ENCODE measurements at regions not wholly inside any gene's neighbourhood (a gene's known extent, or its start where the extent isn't known, plus 50 kb on each side); places are given as distances from the start of the nearest gene placed in this dataset.

- Histone ChIP-seq H3K4me3 (no peak overlapping the region), H3K36me3 (no peaks in the 10 kb centered on the region), H3K27ac (no peak overlapping the region), H3K9me3 (no peaks in the 10 kb centered on the region), H3K27me3 (no peaks in the 10 kb centered on the region), H3K4me1 (no peaks in the 10 kb centered on the region)
- DNase-seq (no peak), ATAC-seq (no peak)
- intact Hi-C loops (cut with DNase I): no loop called here
- no peak for TF ChIP-seq POLR2A (IDR thresholded peaks at IDR 0.05)
- TF ChIP-seq, protein P1, sequence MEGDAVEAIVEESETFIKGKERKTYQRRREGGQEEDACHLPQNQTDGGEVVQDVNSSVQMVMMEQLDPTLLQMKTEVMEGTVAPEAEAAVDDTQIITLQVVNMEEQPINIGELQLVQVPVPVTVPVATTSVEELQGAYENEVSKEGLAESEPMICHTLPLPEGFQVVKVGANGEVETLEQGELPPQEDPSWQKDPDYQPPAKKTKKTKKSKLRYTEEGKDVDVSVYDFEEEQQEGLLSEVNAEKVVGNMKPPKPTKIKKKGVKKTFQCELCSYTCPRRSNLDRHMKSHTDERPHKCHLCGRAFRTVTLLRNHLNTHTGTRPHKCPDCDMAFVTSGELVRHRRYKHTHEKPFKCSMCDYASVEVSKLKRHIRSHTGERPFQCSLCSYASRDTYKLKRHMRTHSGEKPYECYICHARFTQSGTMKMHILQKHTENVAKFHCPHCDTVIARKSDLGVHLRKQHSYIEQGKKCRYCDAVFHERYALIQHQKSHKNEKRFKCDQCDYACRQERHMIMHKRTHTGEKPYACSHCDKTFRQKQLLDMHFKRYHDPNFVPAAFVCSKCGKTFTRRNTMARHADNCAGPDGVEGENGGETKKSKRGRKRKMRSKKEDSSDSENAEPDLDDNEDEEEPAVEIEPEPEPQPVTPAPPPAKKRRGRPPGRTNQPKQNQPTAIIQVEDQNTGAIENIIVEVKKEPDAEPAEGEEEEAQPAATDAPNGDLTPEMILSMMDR (IDR thresholded peaks at IDR 0.05): no peak
Measured at GRCh38 chr3:132783152-132783551, 60.9 kb upstream of the NPHP3 start.

- no peaks in the 10 kb centered on the region for H3K36me3 ChIP-seq
- ATAC-seq (no peak), DNase-seq (no peak)
- no peaks in the 10 kb centered on the region for H3K27me3 ChIP-seq
- intact Hi-C loops (cut with DNase I): no loop called here
- WGBS (ENCODE audit: insufficient coverage, low coverage, low lambda C conversion rate, missing lambda C conversion rate): 53% methylated on average over 1 of the region's 1 CpG
- TF ChIP-seq, protein P1 (IDR thresholded peaks at IDR 0.05): no peak
- no peak for TF ChIP-seq POLR2A (IDR thresholded peaks at IDR 0.05)
- H3K4me3 ChIP-seq: no peak overlapping the region
- no peaks in the 10 kb centered on the region for H3K4me1 ChIP-seq
- no peaks in the 10 kb centered on the region for H3K9me3 ChIP-seq
- no peak overlapping the region for H3K27ac ChIP-seq
Measured at GRCh38 chr3:132781922-132782321, 59.7 kb upstream of the NPHP3 start.

DNA sequence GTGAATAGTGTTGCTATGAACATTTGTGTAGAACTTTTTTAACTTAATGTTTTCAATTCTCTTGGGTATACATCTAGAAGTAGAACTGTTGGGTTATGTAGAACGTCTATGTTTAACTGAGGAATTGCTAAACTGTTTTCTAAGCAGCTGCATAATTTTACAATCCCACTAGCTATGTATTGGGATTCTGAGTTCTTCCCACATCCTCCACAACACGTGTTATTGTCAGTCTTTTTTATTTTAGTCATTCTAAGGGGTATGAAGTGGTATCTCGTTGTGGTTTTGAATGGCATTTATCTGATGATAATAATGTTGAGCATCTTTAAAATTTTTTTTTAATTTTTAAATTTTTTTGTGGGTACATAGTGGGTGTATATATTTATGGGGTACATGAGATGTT lies 55.0 kb upstream of the NPHP3 start:
- no peak for ATAC-seq

DNA sequence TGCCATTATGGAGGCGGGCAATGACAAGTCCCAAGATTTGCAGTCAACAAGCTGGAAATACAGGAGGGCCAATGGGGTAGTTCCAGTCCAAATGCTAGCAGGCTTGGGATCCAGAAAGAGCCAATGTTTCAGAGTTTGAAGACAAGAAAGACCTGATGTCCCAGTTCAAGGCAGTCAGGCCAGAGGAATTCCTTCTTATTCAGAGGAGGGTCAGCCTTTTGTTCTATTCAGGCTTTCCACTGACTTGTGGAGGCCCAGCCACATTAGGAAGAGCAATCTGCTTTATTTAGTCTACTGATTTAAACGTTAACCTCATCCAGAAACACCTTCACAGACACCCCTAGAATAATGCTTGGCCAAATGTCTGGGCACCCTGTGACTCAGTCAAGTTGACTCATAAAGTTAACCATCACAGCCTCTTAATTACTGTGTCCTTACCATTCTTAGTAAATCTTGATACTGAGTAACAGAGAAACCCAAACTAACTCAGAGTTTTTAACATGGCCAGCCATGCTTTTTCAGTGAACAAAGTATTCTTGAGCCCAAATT lies 50.9 kb upstream of the NPHP3 start:
- WGBS (ENCODE audit: insufficient coverage, low coverage, low lambda C conversion rate, missing lambda C conversion rate): 70% methylated on average over 2 of the region's 2 CpGs
- TF ChIP-seq, protein P1 (IDR thresholded peaks at IDR 0.05): no peak
- TF ChIP-seq POLR2A (IDR thresholded peaks at IDR 0.05): no peak
- H3K4me3 ChIP-seq: no peak overlapping the region
- ATAC-seq: no peak
- no peak overlapping the region for H3K27ac ChIP-seq
- intact Hi-C loops (cut with DNase I): no loop called here
- H3K4me1 ChIP-seq: no peaks in the 10 kb centered on the region
- no peaks in the 10 kb centered on the region for H3K27me3 ChIP-seq
- no peak for DNase-seq
- H3K36me3 ChIP-seq: no peaks in the 10 kb centered on the region
- no peaks in the 10 kb centered on the region for H3K9me3 ChIP-seq

More for the DNA sequence above, 55.0 kb upstream of the NPHP3 start:
- Histone ChIP-seq H3K27me3 (no peaks in the 10 kb centered on the region), H3K9me3 (no peaks in the 10 kb centered on the region), H3K27ac (no peak overlapping the region), H3K4me1 (no peaks in the 10 kb centered on the region), H3K4me3 (no peak overlapping the region), H3K36me3 (no peaks in the 10 kb centered on the region)
- intact Hi-C loops (cut with DNase I): no loop called here
- TF ChIP-seq POLR2A (IDR thresholded peaks at IDR 0.05): no peak
- TF ChIP-seq, protein P1 (IDR thresholded peaks at IDR 0.05): no peak
- DNase-seq: no peak
- whole genome bisulfite sequencing (ENCODE audit: insufficient coverage, low coverage, low lambda C conversion rate, missing lambda C conversion rate): 27% methylated on average over 3 of the region's 3 CpGs

DNA sequence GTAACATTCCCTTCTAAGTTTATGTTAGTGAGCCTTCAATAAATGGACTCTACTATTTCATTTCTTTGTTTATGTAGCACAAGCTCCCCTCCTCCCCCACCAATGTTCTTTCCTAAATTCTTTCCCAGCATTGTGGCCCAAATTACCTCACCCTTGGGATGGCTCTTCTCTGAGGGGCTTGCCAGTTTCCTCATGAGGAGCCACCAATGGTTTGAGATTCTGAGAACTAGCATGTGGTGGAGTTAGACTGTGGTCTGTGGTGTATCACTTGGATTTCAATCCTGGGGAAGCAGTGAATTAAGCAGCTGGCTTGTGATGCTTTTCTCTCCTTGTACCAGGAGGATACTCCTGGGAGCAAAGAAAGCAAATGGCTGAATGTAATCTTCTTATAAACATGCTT lies 50.0 kb upstream of the NPHP3 start:
- Histone ChIP-seq H3K36me3 (no peaks in the 10 kb centered on the region), H3K4me1 (no peaks in the 10 kb centered on the region), H3K27ac (no peak overlapping the region), H3K4me3 (no peak overlapping the region), H3K27me3 (no peaks in the 10 kb centered on the region), H3K9me3 (no peaks in the 10 kb centered on the region)
- ATAC-seq (no peak), DNase-seq (no peak)
- intact Hi-C loops (cut with DNase I): no loop called here
- TF ChIP-seq, protein P1 (IDR thresholded peaks at IDR 0.05): no peak
- no peak for TF ChIP-seq POLR2A (IDR thresholded peaks at IDR 0.05)

Measured in right lobe of liver (tissue), 6 donors.